ENCODE measurements at regions not wholly inside any gene's neighbourhood (a gene's known extent, or its start where the extent isn't known, plus 50 kb on each side); places are given as distances from the start of the nearest gene placed in this dataset.
"Not testable (repeated sequence)": the region's sequence is repeated elsewhere in the genome, so short reads cannot be mapped to it uniquely, and the experiment has no call there.

GRCh38 chr18:25544546-25545287, 192.8 kb upstream of the ZNF521 start:
- no peak for DNase-seq

- no peak for DNase-seq
Observed at GRCh38 chr18:25538175-25538922, 186.4 kb upstream of the ZNF521 start.

GRCh38 chr18:25535495-25535894, 183.5 kb upstream of the ZNF521 start:
- DNase-seq, result no peak

- no peak for DNase-seq
Observed at GRCh38 chr18:25534401-25534800, 182.4 kb upstream of the ZNF521 start.

- no peak for DNase-seq
Observed at GRCh38 chr18:25533218-25533617, 181.3 kb upstream of the ZNF521 start.

- DNase-seq, result no peak
Observed at GRCh38 chr18:25531207-25531606, 179.2 kb upstream of the ZNF521 start.

GRCh38 chr18:25525789-25526188, 173.8 kb upstream of the ZNF521 start:
- not testable (repeated sequence) for DNase-seq

- DNase-seq, result no peak
Observed at GRCh38 chr18:25518716-25519053, 166.7 kb upstream of the ZNF521 start.

GRCh38 chr18:25517881-25518715, 166.1 kb upstream of the ZNF521 start:
- no peak for DNase-seq

- no peak for DNase-seq
Observed at GRCh38 chr18:25516747-25517498, 165.0 kb upstream of the ZNF521 start.

- no peak for DNase-seq
Observed at GRCh38 chr18:25516121-25516520, 164.2 kb upstream of the ZNF521 start.

GRCh38 chr18:25510096-25510495, 158.1 kb upstream of the ZNF521 start:
- DNase-seq, result no peak

- DNase-seq, result no peak
Observed at GRCh38 chr18:25503567-25504081, 151.7 kb upstream of the ZNF521 start.

- no peak for DNase-seq
Observed at GRCh38 chr18:25497151-25497794, 145.3 kb upstream of the ZNF521 start.

GRCh38 chr18:25496544-25496943, 144.6 kb upstream of the ZNF521 start:
- no peak for DNase-seq

GRCh38 chr18:25495606-25496005, 143.6 kb upstream of the ZNF521 start:
- no peak for DNase-seq

GRCh38 chr18:25494888-25495287, 142.9 kb upstream of the ZNF521 start:
- DNase-seq, result no peak

GRCh38 chr18:25493401-25493800, 141.4 kb upstream of the ZNF521 start:
- no peak for DNase-seq

GRCh38 chr18:25490316-25490715, 138.3 kb upstream of the ZNF521 start:
- no peak for DNase-seq

- no peak for DNase-seq
Observed at GRCh38 chr18:25473008-25473407, 121.0 kb upstream of the ZNF521 start.

- DNase-seq, result not testable (repeated sequence)
Observed at GRCh38 chr18:25470756-25471524, 119.0 kb upstream of the ZNF521 start.
